A673 (cell line): ENCODE measurements at regions not wholly inside any gene's neighbourhood (a gene's known extent, or its start where the extent isn't known, plus 50 kb on each side); places are given as distances from the start of the nearest gene placed in this dataset.

Experiments
- EZH2 ChIP-seq: fragments of 200-600 bp; sonication (generic); IDR thresholded peaks from 2 replicates; pipeline ENCODE4 v1.6.1; 2017; ENCODE audit warnings: borderline replicate concordance, low read depth, mild to moderate bottlenecking, mixed read lengths, antibody characterized with exemption, low read length; ENCODE audit not compliant: poor library complexity, severe bottlenecking
- TF ChIP-seq, protein P1 (sequence below): fragments of 300-800, 200-600 bp; sonication (generic); conservative IDR thresholded peaks from 2 replicates; pipeline ENCODE4 v1.5.1; 2017; ENCODE audit warnings: low read depth, mild to moderate bottlenecking, antibody characterized with exemption, low read length, moderate library complexity, mixed read lengths

DNA sequence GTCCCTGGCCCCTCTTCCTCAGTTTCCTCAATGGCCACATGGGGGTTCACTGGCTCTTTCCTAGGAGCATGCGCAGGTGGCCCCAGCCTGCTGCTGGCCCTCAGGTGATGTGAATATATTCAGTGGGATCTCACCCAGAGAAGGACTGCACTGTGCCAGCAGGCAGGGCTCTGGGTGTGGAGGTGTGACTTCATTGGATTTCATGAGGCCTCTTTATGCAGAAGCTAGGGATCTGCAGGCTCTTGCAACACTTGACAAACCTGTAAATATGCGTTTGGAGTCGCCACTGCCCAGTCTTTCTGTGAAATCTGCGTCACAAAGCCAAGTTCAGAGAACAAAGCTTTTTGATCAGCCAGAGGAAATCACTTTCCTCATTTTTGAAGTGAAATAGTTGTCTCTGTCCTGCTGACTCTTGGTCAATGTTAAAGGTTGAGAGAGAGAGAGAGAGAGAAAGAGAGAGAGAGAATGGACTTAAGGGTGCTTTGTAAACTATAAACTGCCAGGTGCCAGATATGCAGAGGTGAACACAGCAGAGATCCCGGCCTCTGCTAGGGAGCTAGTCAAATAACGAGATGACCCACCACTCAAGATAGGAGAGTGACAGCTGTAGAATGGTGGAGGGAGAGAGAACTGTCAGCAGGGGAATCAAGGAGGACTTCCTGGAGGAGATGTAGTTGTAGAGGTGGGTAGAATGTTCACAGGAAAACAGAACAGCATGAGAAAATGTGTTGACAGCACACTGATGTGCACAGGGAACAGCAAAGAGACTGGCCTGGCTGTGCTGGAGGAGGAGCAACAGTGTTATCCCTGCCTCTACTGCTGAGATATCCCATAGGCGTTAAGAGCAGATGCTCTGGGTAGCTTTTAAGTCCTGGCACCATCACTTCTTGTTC is 167.0 kb upstream of the ZNF618 start:
- TF ChIP-seq, protein P1, sequence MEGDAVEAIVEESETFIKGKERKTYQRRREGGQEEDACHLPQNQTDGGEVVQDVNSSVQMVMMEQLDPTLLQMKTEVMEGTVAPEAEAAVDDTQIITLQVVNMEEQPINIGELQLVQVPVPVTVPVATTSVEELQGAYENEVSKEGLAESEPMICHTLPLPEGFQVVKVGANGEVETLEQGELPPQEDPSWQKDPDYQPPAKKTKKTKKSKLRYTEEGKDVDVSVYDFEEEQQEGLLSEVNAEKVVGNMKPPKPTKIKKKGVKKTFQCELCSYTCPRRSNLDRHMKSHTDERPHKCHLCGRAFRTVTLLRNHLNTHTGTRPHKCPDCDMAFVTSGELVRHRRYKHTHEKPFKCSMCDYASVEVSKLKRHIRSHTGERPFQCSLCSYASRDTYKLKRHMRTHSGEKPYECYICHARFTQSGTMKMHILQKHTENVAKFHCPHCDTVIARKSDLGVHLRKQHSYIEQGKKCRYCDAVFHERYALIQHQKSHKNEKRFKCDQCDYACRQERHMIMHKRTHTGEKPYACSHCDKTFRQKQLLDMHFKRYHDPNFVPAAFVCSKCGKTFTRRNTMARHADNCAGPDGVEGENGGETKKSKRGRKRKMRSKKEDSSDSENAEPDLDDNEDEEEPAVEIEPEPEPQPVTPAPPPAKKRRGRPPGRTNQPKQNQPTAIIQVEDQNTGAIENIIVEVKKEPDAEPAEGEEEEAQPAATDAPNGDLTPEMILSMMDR = no peak
- no peak for TF ChIP-seq EZH2
